Ramos (cell line): ENCODE measurements at regions not wholly inside any gene's neighbourhood (a gene's known extent, or its start where the extent isn't known, plus 50 kb on each side); places are given as distances from the start of the nearest gene placed in this dataset.
"Not testable (repeated sequence)": the region's sequence is repeated elsewhere in the genome, so short reads cannot be mapped to it uniquely, and the experiment has no call there.

Source experiments
- in situ Hi-C: fragments of 300-500 bp; cut with MboI; formaldehyde crosslinking; loops from one replicate; pipeline ENCODE4 v1.14.3; 2022; ENCODE audit warnings: low sequenced_read_pairs; ENCODE audit not compliant: unreplicated experiment

DNA sequence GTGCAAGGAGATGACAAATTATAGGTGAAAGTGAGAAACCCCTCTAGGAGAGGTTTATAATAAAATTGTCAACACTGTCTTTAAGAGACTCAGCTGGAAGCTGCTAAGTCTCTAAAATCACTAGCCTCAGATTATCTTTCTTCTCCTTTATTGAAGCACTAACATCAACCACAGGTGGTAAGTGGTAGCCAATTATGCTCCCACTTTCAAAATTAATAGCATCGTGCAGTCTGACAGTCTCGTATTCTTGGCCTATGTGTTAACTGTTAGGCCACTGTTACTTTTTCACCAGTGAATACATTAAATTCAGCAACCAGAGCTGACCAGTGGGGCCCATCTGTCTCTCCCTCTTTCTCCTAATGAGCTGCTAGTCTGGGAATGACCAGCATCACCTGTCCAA is 674.1 kb downstream of the RAPGEF2 start:
- in situ Hi-C loops: no loop called here

DNA sequence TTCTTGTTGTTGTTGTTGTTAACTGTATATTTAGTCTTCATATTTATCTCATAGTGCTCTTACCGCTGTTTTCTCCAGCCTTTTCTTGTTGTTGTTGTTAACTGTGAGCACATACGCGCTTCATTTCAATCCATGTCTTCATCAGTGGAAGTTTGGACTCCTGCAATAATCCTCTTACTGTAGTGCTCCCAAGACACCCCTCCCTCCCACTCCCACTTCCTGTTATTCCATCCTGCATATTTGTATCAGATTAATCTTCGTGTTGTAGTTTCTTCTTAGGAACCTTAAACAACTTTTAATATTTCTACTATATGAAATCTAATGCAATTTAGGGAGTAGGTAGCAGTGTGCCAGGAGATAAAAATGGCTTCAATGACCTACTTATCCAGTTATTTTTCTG is 674.8 kb downstream of the RAPGEF2 start:
- in situ Hi-C loops: no loop called here

DNA sequence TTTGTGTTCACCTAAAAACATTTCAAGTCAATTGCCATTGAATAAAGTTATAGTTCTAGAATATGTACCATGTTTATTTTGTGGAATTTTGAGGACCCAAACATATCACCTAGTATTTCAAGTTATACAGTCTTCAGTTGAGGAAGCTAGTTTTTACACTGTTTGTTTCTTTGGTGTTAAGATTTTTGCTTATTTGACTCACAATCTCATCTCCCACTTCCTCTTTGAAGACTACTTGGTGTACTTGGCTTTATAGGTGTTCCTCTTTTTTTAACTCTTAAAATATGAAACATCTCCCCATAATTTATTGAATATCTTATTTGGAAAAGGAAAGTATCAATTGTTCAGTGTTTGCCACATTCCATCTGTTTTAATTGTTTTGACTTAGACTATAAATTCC is 675.4 kb downstream of the RAPGEF2 start:
- in situ Hi-C loops: no loop called here

DNA sequence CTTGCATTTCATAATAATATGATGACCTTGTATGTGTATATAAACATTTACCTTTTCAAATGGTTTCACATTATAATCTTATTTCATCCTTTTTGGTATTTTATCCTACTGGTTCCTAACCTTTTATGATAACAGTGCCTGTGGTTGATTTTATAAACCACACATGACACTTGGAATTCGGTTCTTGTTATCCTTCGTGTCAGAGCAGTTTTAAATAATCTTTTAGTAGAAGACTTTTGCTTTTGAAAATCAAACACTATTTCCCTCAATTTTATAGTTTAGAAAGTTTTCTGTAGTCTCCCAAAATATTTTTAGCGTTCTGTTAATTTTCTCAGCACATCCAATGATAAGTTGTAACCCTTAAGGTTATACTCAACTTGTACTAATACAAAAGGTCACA is 676.8 kb downstream of the RAPGEF2 start:
- in situ Hi-C loops: no loop called here

DNA sequence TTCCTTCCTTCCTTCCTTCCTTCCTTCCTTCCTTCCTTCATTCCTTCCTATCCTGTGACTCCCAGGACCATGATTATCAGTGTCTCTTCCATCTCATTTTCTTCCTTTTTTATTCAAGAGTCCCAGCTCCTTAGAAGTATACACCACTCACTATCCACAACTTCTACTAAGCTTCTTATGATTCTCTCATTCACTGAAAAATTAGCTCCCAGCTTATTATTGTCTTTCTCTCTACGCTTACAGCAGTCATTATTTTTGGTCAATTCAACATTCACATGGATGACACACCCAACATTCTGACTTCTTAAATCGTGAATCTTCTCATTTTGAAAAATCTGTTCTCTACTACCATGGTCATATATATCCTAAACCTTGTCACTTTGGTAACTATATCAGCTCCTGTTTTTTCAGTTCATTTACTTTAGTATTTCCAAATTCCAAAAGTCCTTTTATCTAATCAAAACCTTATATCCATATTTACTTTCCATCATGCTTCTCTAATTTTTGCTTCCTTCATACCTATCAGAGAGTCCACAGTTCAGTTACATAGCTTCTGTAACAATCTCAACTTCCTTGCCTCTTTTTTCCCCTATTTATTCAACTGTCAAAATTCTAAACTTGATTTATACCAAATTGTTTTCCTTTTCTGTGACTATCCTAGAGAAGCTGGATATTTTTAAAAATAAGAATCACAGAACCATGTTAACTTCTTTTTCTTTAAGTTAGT is 677.5 kb downstream of the RAPGEF2 start:
- in situ Hi-C loops: no loop called here

DNA sequence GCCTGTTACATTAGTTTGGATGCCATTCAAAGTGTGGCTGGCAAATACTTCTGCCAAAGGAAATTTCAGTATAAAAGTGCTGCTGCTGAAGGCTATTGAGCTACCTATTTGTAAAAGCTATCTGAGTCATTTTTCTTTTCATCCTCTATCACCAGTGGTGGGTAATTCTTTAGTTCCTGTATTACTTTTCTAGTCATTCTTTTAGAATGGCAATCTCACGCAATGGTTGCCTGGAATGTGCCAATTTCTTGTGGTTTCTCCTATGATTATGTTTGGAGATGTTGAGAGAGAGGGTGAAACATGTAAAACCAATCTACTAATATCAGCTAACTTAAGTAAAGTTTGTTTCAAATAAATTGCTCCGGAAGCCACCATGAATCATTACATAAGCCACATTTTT is 685.0 kb downstream of the RAPGEF2 start:
- in situ Hi-C loops: no loop called here

DNA sequence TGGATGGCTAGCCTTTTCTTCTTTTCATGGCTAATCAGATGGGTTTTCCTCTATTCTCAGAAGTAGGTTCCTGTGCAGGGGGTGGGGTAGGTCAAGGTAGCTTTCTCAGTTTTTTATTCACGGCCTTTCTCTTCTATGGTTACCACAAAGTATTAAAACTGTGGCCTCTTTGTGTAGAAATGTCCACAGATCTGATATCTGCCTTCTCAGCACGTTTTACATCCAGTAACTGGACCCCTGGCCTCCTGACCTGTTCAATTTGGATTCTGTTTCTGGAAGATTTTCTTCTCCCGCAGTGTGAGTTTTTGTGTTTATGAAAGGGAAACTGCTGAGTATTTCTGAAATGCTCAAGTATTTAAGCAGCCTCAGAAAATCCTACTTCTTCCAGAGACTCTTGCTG is 688.5 kb downstream of the RAPGEF2 start:
- in situ Hi-C loops: no loop called here

DNA sequence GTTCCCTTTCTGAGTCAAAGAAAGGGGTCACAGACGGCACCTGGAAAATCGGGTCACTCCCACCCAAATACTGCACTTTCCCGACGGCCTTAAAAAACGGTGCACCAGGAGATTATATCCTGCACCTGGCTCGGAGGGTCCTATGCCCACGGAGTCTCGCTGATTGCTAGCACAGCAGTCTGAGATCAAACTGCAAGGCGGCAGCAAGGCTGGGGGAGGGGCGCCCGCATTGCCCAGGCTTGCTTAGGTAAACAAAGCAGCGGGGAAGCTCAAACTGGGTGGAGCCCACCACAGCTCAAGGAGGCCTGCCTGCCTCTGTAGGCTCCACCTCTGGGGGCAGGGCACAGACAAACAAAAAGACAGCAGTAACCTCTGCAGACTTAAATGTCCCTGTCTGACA is 701.7 kb downstream of the RAPGEF2 start:
- in situ Hi-C loops: not testable (repeated sequence)

DNA sequence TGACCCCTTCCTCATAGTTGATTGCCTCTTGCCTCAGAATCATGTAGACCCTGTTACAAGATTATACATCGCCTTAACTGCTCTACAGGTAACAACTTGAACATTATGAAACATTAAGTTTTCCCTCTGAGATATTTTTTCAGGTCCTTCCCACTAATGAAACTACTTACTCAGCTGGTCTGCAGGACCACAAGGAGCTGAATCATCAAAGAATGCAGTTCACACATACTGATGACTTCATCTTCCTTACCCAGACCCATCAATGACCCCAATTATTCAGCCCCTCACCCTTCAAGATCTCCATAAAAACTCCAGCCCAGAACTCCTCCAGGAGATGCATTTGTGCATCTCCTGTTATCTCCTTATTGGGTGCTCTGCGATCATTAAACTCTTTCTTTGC is 720.9 kb downstream of the RAPGEF2 start:
- in situ Hi-C loops: no loop called here

DNA sequence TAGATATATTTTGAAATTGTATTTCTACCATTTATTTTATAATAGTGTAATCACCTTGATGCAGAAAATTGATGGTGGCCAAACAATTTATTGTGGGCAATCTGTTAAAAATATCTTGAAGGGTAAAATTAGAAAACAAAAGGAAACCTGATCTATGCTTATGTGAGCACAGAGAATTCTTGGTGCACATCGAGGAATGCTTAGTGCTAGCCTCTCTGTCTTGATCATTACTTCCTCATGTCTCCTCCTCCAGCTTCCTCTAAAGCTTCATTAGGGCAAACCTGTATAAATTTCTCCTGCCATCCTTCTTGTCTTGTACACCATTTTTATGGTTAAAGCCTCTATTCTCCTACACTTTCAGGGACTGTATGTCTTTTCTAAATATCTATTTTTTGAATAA is 725.8 kb downstream of the RAPGEF2 start:
- in situ Hi-C loops: no loop called here

DNA sequence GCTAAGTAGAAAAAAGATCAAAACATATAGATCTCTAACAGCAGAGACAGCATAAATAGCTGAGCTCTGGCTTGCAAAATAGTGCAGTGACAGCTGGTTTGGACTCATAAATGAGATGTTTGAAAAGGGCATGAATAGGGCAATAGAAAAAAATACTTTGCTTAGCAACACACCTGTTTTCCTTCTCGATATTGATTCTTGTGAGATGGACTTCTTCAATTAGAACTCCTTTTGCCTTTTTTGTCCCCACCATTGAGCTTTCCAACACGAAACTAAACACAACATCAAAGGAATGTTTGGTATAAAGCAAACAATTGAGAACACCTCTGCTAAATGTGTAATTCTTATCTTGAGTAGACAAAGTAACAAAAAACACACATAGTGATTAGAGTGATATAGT is 726.3 kb downstream of the RAPGEF2 start:
- in situ Hi-C loops: no loop called here

DNA sequence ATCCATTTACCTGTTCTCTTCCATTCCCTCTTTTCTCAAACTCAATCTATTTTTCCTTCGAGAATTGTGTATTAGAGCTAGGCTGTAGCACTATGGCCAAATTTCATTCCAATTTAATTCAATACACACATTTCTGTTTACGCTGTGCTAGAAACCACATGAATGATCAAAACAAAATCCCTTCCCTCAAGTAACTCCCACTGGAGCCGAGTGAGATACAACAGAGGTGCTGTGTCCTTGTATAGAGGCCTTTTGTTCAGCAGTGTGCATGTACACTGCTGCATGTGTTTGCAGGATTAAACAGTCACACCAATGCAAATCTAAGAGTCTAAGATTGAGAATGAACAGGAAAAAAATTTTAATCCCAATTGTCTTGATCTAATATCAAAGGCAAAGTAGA is 734.2 kb downstream of the RAPGEF2 start:
- in situ Hi-C loops: no loop called here

DNA sequence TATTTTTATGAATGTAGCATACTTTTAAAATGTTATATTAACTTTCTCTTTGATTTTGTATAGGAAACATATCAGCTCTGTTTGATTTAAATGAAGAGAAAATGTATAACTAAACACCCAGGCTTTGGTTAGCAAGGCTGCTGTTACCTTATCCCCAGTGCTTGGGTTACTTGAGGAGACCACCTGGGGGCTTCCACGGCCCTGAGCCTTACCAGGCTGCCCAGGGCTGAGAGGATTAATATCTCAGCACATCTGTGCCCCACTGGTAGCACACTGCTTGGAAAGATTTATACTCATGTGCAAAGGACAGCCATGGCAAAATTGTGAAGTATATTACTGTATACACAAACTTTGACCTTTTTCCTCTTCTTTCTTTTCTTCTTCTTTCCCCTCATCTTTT is 752.9 kb downstream of the RAPGEF2 start:
- in situ Hi-C loops: no loop called here

DNA sequence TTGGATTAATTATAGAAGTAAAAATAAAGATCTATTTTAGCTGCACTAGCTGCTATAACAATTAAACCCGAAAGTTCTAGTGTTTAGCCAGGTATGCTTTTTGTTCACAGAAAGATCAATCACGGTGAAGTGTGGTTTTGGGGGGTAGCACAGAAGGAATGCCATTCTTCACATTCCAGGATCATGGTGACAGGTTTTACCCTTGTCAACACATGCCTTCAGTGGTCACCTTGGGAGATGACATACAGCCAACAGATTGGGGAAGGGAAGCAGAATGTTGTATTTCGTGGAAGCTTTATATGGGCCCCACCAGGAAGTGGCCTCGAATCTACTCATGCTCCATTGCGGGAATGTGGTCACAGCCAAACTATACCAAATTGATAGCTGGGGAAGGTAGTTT is 753.6 kb downstream of the RAPGEF2 start:
- in situ Hi-C loops: no loop called here

DNA sequence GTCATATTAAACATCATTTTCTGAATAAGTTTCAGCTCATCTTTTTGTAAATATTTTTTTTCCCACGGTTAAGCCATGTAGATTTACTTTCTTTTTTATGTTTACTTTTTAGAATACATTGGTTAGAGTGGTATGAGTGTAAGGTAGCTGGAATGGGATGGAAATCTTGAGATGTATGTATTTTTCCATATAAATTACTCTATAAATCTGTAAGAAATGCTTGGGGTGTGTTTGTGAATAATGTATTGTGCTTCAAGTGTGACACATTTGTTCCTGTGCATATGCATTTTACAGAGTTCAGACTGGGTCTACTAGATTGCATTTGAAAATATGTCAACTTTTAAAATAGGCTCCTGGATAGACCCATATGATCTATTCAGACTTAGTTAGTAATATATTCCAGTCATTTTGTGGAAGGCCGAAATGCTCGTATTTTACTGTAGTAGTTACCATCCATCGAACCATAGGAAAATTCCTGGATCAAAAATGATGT is 756.8 kb downstream of the RAPGEF2 start:
- in situ Hi-C loops: no loop called here

DNA sequence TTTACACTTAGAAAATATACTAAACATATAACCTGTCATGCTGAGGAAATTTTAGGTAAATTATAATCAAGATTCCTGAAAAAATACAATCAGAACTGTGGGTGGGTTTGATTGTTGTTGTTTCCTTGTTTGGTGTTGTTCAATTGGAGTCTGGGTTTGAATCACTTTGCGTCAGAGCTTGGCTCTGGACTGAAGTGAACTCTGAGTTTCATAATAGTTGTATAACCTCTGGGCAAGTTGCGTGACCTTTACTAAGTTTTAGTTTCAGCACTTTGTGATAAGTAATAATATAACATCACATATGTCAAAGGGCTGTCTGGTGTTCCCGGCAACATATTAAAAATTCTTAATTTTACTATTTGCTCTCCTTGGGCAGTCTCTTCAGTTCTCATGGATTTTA is 758.1 kb downstream of the RAPGEF2 start:
- in situ Hi-C loops: no loop called here

DNA sequence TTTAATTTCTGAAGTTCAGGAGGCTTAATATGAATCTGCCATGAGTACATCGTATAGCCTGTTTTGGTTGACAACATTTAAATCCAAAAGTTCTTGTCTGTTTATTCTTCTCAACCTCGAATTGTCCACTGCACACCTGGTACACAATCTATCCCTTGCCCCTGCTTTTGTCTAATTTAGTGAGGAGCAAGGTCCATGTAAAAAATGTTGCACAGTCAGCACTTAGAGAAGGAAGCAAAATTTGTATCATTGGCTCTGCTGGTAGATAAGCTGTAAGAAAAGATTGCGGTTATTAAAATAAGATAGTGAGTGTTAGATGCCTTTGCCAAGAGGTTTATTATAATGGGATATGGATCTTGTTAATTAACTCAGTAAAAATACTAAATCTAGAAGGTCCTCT is 761.5 kb downstream of the RAPGEF2 start:
- in situ Hi-C loops: no loop called here

DNA sequence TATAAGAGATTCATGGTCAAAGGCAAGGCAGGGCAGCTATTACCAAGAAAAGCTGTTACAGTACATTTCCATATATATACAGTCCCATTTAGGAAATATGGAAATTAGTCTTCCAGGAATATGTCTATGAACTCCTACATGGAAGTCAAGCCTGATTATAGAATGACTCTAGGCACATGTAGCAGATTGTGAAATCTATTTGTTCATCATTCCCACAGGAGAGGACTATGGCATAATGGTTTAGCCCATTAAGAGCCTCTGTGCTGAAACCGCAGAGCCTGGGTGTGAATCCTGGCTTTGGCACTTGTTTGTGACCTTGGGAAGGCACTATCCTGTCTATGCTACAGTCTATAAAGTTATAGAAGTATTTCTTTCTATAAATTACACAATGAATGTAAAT is 764.8 kb downstream of the RAPGEF2 start:
- in situ Hi-C loops: no loop called here

DNA sequence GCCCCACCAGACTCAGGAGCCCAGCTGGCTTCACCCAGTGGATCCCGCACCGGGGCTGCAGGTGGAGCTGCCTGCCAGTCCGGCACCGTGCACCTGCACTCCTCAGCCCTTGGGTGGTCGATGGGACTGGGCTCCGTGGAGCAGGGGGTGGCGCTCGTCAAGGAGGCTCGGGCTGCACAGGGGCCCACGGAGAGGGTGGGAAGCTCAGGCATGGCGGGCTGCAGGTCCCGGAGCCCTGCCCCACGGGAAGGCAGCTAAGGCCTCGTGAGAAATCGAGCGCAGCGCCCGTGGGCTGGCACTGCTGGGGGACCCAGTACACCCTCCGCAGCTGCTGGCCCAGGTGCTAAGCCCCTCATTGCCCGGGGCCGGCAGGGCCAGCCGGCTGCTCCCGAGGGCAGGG is 766.1 kb downstream of the RAPGEF2 start:
- in situ Hi-C loops: not testable (repeated sequence)

DNA sequence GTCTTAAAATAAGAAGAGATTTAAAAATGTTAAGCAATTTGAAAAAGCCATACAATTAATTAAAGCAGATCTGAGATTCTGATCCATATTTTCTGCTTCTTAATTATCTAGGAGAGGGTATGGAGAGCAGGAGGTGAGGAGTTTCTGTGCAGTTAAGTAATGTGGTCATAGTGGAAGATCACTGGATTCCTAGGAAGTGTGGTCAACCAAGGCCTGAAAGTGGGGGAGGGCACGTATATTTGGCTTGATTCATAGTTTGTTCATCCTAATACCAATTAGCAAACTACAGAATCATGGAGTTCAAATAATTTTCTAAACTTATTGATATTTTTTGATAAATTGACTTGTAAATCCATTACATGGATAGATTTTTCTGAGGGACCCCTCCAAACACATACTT is 768.3 kb downstream of the RAPGEF2 start:
- in situ Hi-C loops: no loop called here

DNA sequence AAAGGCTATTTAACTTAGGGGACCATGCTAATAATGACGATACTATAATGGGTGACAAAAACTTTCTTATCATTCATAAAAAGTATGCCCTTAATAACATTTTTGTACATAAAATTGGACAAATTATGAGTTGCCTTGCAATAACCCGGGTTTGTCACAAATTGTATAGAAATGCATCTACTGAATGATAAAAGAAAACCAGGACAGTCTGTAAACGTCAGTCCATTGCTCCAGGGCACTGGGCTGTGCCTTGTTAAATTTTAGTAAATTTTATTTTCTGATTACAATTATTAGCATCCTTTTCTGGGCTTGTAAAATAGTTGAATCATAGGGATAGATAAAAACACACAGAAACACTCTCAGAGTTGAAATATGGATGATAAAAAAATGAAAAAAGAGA is 778.3 kb downstream of the RAPGEF2 start:
- in situ Hi-C loops: no loop called here

DNA sequence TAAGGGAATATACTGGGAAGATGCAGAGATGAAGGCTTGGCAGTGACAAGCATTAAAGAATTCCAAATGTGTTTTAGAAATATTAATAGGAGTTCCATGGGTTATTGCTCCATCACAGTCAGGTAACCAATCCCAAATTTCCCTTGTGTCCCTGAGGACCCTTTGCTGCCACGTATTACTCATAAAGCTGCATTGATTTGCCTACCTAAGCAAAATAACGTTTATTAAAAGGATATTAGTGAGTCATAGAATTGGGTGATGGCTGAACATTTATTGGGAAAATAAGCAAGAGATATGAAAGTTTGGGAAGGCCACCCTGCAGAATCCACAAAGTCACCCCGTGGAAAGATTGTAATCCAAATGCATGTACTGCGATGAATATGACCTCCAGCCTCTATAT is 782.1 kb downstream of the RAPGEF2 start:
- in situ Hi-C loops: no loop called here

DNA sequence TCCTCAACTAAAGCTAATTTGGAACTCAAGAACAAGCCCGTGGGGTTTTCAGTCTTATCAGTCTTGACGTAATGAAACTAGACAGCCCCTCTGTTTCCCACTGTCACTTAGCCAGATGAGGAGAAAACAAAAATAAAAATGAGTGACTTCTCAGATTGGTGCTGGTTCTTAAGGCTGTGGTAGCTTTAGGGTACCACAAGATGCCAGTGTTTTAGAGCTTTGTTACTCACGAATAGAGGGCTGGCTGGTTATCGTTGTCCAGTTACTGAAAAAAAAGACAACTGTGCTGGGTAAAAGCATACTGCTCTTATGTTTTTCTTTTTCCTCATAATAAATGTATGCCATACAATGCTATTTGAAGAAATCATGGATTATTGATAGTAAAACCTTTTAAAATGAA is 796.7 kb downstream of the RAPGEF2 start:
- in situ Hi-C loops: no loop called here
